AG10803 (cell line): ENCODE measurements at regions not wholly inside any gene's neighbourhood (a gene's known extent, or its start where the extent isn't known, plus 50 kb on each side); places are given as distances from the start of the nearest gene placed in this dataset.

Source experiments
- DNase-seq: peaks from one replicate; pipeline ENCODE4 v3.0.0; 2010; ENCODE audit warnings: low read depth
- H3K4me3 ChIP-seq: 2 replicates; pipeline ENCODE4 v1.5.1; 2011; ENCODE audit warnings: mild to moderate bottlenecking, low read length, control low read depth
- CTCF ChIP-seq: conservative IDR thresholded peaks from 2 replicates; pipeline ENCODE4 v1.5.1; 2011; ENCODE audit warnings: mild to moderate bottlenecking, low read length, control low read depth, inconsistent platforms

DNA sequence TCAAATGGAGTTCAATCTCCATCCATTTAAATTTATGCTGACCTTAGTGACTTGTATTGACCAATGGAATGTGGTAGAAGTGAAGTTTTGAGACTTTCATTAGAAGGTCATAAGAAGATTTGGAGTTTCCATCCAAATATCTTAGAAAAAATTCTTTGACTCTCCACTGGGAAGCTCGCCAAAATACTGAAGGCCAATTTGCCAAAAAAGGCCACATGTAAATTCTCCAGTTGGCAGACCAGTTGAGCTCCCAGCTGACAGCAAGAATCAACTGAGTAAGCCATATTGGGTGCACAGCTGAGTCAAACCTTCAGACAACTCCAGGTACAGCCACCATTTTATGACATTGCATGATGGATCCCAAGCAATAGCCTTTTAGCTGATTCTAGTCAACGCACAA lies 228.3 kb upstream of the SETBP1 start:
- peak; percentile 49 for DNase-seq
- TF ChIP-seq CTCF, result no peak
- H3K4me3 ChIP-seq, result no peak overlapping the region

DNA sequence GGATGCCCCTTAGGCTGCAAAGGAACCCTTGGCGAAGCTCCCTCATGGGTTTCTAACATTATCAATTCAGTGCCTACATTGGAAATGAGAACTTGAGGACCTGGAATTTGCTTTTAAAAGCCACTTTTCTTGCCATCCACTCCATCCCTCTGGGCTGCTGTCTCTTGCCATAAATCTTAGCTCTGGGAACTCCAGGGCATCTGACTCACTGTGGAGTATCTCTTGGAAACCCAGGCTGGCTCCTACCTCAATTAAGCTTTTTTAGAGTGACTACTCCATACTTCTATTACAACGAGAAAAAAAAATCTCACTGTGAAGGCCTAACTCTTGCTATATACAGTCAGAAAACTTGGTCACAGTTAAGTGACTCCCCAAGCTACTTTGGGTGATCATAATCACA lies 227.2 kb upstream of the SETBP1 start:
- no peak for TF ChIP-seq CTCF
- DNase-seq, result peak; percentile 6
- no peak overlapping the region for H3K4me3 ChIP-seq

DNA sequence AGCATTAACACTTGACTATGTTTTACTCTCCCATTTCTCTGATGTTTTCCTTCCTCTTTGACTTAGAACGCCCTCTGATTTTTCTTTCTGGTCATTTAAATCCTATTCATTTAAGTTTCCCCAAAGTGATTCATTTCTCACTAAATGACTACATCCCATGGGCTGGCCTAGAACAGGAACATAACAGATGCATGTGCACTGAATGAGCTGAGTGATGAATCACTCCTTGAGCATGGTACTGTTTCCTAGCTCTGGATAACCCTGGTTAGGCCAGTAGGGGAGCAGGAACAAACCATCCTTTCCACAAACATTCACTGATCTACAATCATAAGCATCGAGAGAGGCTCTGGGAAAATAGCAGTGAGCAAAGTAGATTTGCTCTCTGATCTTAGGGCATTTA lies 221.9 kb upstream of the SETBP1 start:
- H3K4me3 ChIP-seq, result no peak overlapping the region
- TF ChIP-seq CTCF, result peak; percentile 41
- DNase-seq, result peak; percentile 72

GRCh38 chr18:44464398-44465180 lies 216.1 kb upstream of the SETBP1 start:
- H3K4me3 ChIP-seq, result no peak overlapping the region
- TF ChIP-seq CTCF, result no peak
- DNase-seq, result peak; percentile 12

GRCh38 chr18:44465381-44465841 lies 215.3 kb upstream of the SETBP1 start:
- no peak overlapping the region for H3K4me3 ChIP-seq
- no peak for DNase-seq
- TF ChIP-seq CTCF, result no peak

DNA sequence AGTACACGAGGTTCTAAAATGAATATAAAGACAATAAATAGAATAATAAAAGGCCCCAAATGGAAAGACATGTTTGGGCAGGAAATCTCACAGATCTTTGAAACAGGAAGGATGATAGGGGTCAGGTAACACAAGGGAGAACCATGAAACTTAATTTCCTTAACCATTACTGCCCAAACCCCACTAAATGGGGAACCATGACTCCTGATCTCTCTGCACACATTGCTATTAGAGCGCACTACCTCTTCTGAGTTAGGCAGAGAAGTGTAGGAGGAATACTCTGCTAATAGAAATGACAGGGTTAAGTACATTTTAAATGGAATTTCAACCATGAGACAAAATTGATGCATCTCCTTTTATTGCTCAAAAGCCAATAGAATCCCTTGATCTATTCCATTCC lies 213.7 kb upstream of the SETBP1 start:
- no peak for DNase-seq
- no peak overlapping the region for H3K4me3 ChIP-seq
- no peak for TF ChIP-seq CTCF

- no peak for DNase-seq
- no peak for TF ChIP-seq CTCF
- H3K4me3 ChIP-seq, result no peak overlapping the region
These were observed 213.0 kb upstream of the SETBP1 start for GRCh38 chr18:44467718-44468117.
